D721Med (cell line): ENCODE measurements at regions not wholly inside any gene's neighbourhood (a gene's known extent, or its start where the extent isn't known, plus 50 kb on each side); places are given as distances from the start of the nearest gene placed in this dataset.
"Not testable (repeated sequence)": the region's sequence is repeated elsewhere in the genome, so short reads cannot be mapped to it uniquely, and the experiment has no call there.

Source experiments
- DNase-seq: peaks from one replicate; pipeline ENCODE4 v3.0.0; 2011; ENCODE audit warnings: low spot score; ENCODE audit not compliant: insufficient read length
- FAIRE-seq: peaks from 2 replicates; lab custom pipeline; 2011; peaks lifted over from hg19 to GRCh38; lab: Jason Lieb, UNC
- CTCF ChIP-seq: IDR thresholded peaks from 2 replicates; pipeline ENCODE4 v1.5.1; 2012; ENCODE audit warnings: mild to moderate bottlenecking, control low read depth; ENCODE audit not compliant: insufficient read depth; ENCODE audit errors: missing control alignments

GRCh38 chr15:47900751-47901150, 183.4 kb downstream of the SEMA6D start:
- TF ChIP-seq CTCF = no peak
- FAIRE-seq (no peak), DNase-seq (no peak)

- no peak for TF ChIP-seq CTCF
- FAIRE-seq (no peak), DNase-seq (no peak)
Measured at GRCh38 chr15:47903368-47903767, 186.1 kb downstream of the SEMA6D start.

GRCh38 chr15:47908486-47908885, 191.2 kb downstream of the SEMA6D start:
- TF ChIP-seq CTCF = no peak
- no peak for FAIRE-seq
- no peak for DNase-seq

GRCh38 chr15:47908950-47909670, 191.8 kb downstream of the SEMA6D start:
- no peak for DNase-seq
- FAIRE-seq = peak; percentile 6
- no peak for TF ChIP-seq CTCF

GRCh38 chr15:47912910-47913309, 195.6 kb downstream of the SEMA6D start:
- FAIRE-seq, DNase-seq: not testable (repeated sequence)
- TF ChIP-seq CTCF = peak; percentile 24

GRCh38 chr15:47917881-47918280, 200.6 kb downstream of the SEMA6D start:
- no peak for TF ChIP-seq CTCF
- FAIRE-seq (no peak), DNase-seq (no peak)

GRCh38 chr15:47918877-47919276, 201.6 kb downstream of the SEMA6D start:
- no peak for TF ChIP-seq CTCF
- FAIRE-seq (no peak), DNase-seq (no peak)
